Lower lobe of right lung (tissue), 2 donors: ENCODE measurements at regions not wholly inside any gene's neighbourhood (a gene's known extent, or its start where the extent isn't known, plus 50 kb on each side); places are given as distances from the start of the nearest gene placed in this dataset.

Experiments used
- ATAC-seq, 2 donors: fragments of 200-7000 bp; cut with Tn5 transposase; one replicate each; pipeline ENCODE4 v1.9.1; 2020 to 2022; ENCODE audit warnings: mild to moderate bottlenecking in 2 of 2, moderate library complexity in 2 of 2
- DNase-seq: peaks from one replicate; pipeline ENCODE4 v3.0.0-alpha.2; 2020
- H3K27ac ChIP-seq: fragments of 200-600 bp; one replicate; pipeline ENCODE4 v1.8.0; 2022
- H3K27me3 ChIP-seq: fragments of 200-600 bp; one replicate; pipeline ENCODE4 v1.8.0; 2022; ENCODE audit warnings: low read depth
- H3K36me3 ChIP-seq: fragments of 200-600 bp; one replicate; pipeline ENCODE4 v1.8.0; 2022; ENCODE audit warnings: mild to moderate bottlenecking
- H3K4me1 ChIP-seq: fragments of 200-600 bp; one replicate; pipeline ENCODE4 v1.8.0; 2022
- H3K4me3 ChIP-seq: fragments of 200-600 bp; one replicate; pipeline ENCODE4 v1.8.0; 2022; ENCODE audit warnings: mild to moderate bottlenecking
- H3K9me3 ChIP-seq: fragments of 200-600 bp; one replicate; pipeline ENCODE4 v1.8.0; 2022
- CTCF ChIP-seq: fragments of 200-600 bp; IDR thresholded peaks from one replicate; pipeline ENCODE4 v1.8.0; 2022; ENCODE audit warnings: antibody characterized with exemption, mild to moderate bottlenecking
- intact Hi-C: fragments of 100-400 bp; cut with DNase I; formaldehyde crosslinking; loops from one replicate; pipeline ENCODE4 v1.11.0; 2022
- donor health status: DM: no; HTN: yes; CAD: no; lungs with severe emphysema.

GRCh38 chr12:88266806-88267360, 124.8 kb downstream of the TMTC3 start:
- DNase-seq (no peak), ATAC-seq (no peak)
- no peaks in the 10 kb centered on the region for H3K9me3 ChIP-seq
- intact Hi-C loops, result no loop called here
- no peaks in the 10 kb centered on the region for H3K27me3 ChIP-seq
- H3K4me1 ChIP-seq, result no peaks in the 10 kb centered on the region
- no peaks in the 10 kb centered on the region for H3K36me3 ChIP-seq
- H3K27ac ChIP-seq, result no peak overlapping the region
- H3K4me3 ChIP-seq, result no peak overlapping the region
- TF ChIP-seq CTCF, result no peak

DNA sequence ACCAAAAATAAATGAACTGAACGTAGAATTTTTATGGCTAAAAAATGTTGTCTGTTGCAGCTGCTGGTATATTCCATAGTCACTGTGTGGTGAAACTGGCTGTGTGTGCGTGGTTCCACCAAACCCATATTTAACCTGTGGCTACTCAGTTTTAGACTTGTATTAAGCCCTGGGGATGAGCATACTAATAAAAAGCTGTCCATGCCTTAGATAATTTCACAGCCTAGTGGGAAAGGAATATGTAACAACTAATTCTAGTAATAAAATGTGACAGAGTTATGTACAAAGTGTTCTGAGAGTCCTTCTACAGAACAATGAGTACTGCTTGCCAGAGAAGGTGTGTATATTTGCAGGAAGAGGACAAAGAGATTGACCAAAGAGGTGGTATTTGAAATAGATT, 125.5 kb downstream of the TMTC3 start:
- no peak for TF ChIP-seq CTCF
- ATAC-seq, result no peak
- no peaks in the 10 kb centered on the region for H3K27me3 ChIP-seq
- no peaks in the 10 kb centered on the region for H3K36me3 ChIP-seq
- H3K9me3 ChIP-seq, result no peaks in the 10 kb centered on the region
- no peaks in the 10 kb centered on the region for H3K4me1 ChIP-seq
- no peak overlapping the region for H3K4me3 ChIP-seq
- DNase-seq, result no peak
- intact Hi-C loops, result no loop called here
- no peak overlapping the region for H3K27ac ChIP-seq

DNA sequence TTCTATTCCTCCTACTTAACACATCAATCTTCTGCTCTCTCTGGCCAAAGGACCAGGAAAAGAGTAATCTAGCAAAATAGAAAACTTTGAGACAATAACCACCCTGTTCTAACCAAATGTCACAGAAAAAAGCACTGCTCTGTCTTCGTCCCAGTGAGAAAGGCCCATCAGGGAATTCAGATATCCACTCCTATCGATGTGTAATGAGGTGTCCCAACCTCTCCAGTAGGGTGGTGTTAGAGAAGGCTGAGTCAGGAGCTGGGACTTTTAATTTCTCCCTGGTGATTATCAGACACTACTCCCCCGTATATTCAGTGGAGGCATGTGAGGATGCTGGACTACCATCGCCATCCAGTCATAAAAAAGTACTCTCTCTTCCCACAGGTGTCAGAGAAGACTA, 130.3 kb downstream of the TMTC3 start:
- no peaks in the 10 kb centered on the region for H3K4me1 ChIP-seq

DNA sequence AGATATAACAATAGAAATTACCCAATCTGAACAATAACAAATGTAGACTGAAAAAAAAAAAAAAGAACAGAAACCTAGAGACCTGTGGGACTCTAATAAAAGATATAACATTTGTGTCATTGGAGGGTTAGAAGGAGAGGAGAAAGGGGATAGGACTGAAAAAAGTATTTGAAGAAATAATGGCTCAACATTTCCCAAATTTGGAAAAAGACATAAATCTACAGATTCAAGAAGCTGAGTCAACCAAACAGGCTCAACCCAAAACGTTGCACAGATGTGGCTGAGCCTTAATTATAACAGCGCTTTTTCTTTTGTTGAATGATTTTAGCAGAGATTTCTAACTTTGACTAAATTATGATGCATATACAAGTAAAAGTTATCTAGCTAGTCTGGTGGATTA, 131.3 kb downstream of the TMTC3 start:
- DNase-seq (no peak), ATAC-seq (no peak)
- H3K4me3 ChIP-seq, result no peak overlapping the region
- H3K36me3 ChIP-seq, result no peaks in the 10 kb centered on the region
- H3K27me3 ChIP-seq, result no peaks in the 10 kb centered on the region
- no peak overlapping the region for H3K27ac ChIP-seq
- peaks cover 4% of the 10 kb centered on the region for H3K9me3 ChIP-seq
- no peak for TF ChIP-seq CTCF
- intact Hi-C loops, result no loop called here
- H3K4me1 ChIP-seq, result no peaks in the 10 kb centered on the region

More for the DNA sequence above, 130.3 kb downstream of the TMTC3 start:
- DNase-seq (no peak), ATAC-seq (no peak)
- TF ChIP-seq CTCF, result no peak
- no peaks in the 10 kb centered on the region for H3K27me3 ChIP-seq
- H3K27ac ChIP-seq, result no peak overlapping the region
- H3K36me3 ChIP-seq, result no peaks in the 10 kb centered on the region
- no peak overlapping the region for H3K4me3 ChIP-seq
- peaks cover 4% of the 10 kb centered on the region for H3K9me3 ChIP-seq
- intact Hi-C loops, result no loop called here

DNA sequence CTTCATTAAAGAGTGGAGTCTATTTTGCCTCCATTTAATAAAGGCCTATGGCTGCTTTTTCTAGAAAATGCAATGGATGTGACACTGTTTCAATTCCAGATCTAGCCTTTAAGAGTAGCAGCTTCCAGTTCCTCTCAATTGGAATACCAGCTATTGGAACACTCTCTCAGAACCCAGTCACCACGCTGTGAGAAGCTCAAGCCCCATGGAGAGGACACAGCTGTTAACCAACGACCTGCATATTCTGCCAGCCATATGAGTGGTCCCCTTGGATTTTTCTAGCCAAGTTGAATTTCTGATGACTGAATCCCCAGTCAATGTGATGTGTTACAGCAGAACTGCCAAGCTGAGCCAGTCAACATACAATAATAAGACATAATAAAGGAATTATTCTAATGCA, 131.8 kb downstream of the TMTC3 start:
- no peak for ATAC-seq
- no peak overlapping the region for H3K4me3 ChIP-seq
- peaks cover 4% of the 10 kb centered on the region for H3K9me3 ChIP-seq
- H3K36me3 ChIP-seq, result no peaks in the 10 kb centered on the region
- no peak for DNase-seq
- intact Hi-C loops, result no loop called here
- H3K27me3 ChIP-seq, result no peaks in the 10 kb centered on the region
- H3K4me1 ChIP-seq, result no peaks in the 10 kb centered on the region
- no peak overlapping the region for H3K27ac ChIP-seq
- TF ChIP-seq CTCF, result no peak
